Glutamatergic neuron (in vitro differentiated cells): ENCODE measurements at regions not wholly inside any gene's neighbourhood (a gene's known extent, or its start where the extent isn't known, plus 50 kb on each side); places are given as distances from the start of the nearest gene placed in this dataset.

Experiments
- DNase-seq: peaks from one replicate; pipeline ENCODE4 v3.0.0; 2022
- H3K27ac Mint-ChIP-seq: one replicate; pipeline ENCODE4 v1.8.0; 2020; ENCODE audit warnings: mild to moderate bottlenecking, mixed read lengths, inconsistent platforms; ENCODE audit not compliant: unreplicated experiment
- H3K27me3 Mint-ChIP-seq: one replicate; pipeline ENCODE4 v1.8.0; 2020; ENCODE audit warnings: mild to moderate bottlenecking, moderate library complexity, mixed read lengths, inconsistent platforms; ENCODE audit not compliant: unreplicated experiment
- H3K36me3 Mint-ChIP-seq: one replicate; pipeline ENCODE4 v1.8.0; 2020; ENCODE audit warnings: mild to moderate bottlenecking, mixed read lengths, inconsistent platforms; ENCODE audit not compliant: unreplicated experiment
- H3K4me1 Mint-ChIP-seq: one replicate; pipeline ENCODE4 v1.8.0; 2020; ENCODE audit warnings: mild to moderate bottlenecking, low read depth, mixed read lengths, inconsistent platforms; ENCODE audit not compliant: unreplicated experiment
- H3K4me3 Mint-ChIP-seq: one replicate; pipeline ENCODE4 v1.8.0; 2020; ENCODE audit warnings: mild to moderate bottlenecking, mixed read lengths, inconsistent platforms; ENCODE audit not compliant: unreplicated experiment
- H3K9me3 Mint-ChIP-seq: one replicate; pipeline ENCODE4 v1.8.0; 2020; ENCODE audit warnings: mild to moderate bottlenecking, moderate library complexity, mixed read lengths, inconsistent platforms; ENCODE audit not compliant: unreplicated experiment
- CTCF ChIP-seq: fragments of 200-600 bp; sonication (generic); IDR thresholded peaks from one replicate; pipeline ENCODE4 v1.5.0; 2021; ENCODE audit not compliant: partially characterized antibody, unreplicated experiment

- H3K27me3 Mint-ChIP-seq, result no peaks in the 10 kb centered on the region
- H3K9me3 Mint-ChIP-seq, result no peaks in the 10 kb centered on the region
- peaks cover 8% of the 10 kb centered on the region for H3K4me1 Mint-ChIP-seq
Observed at GRCh38 chr16:50946606-50947005, 204.5 kb downstream of the SALL1 start.

GRCh38 chr16:50946098-50946497 is 204.2 kb downstream of the CYLD start:
- TF ChIP-seq CTCF, result no peak
- Mint-ChIP-seq H3K4me3 (no peak overlapping the region), H3K27me3 (no peaks in the 10 kb centered on the region), H3K9me3 (no peaks in the 10 kb centered on the region), H3K36me3 (no peaks in the 10 kb centered on the region), H3K4me1 (peaks cover 9% of the 10 kb centered on the region), H3K27ac (no peak overlapping the region)
- DNase-seq, result no peak

More at GRCh38 chr16:50946606-50947005, 204.5 kb downstream of the SALL1 start:
- Mint-ChIP-seq H3K4me3 (no peak overlapping the region), H3K36me3 (no peaks in the 10 kb centered on the region), H3K27ac (no peak overlapping the region)
- TF ChIP-seq CTCF, result no peak
- no peak for DNase-seq

GRCh38 chr16:50945171-50945570 is 203.3 kb downstream of the CYLD start:
- H3K27me3 Mint-ChIP-seq, result no peaks in the 10 kb centered on the region
- H3K9me3 Mint-ChIP-seq, result no peaks in the 10 kb centered on the region
- H3K4me1 Mint-ChIP-seq, result peaks cover 12% of the 10 kb centered on the region
- H3K4me3 Mint-ChIP-seq, result no peak overlapping the region
- no peak overlapping the region for H3K27ac Mint-ChIP-seq
- TF ChIP-seq CTCF, result no peak
- H3K36me3 Mint-ChIP-seq, result no peaks in the 10 kb centered on the region
- no peak for DNase-seq

GRCh38 chr16:50944436-50944835 is 202.6 kb downstream of the CYLD start:
- DNase-seq, result no peak
- TF ChIP-seq CTCF, result no peak
- no peak overlapping the region for H3K4me3 Mint-ChIP-seq
- H3K27me3 Mint-ChIP-seq, result no peaks in the 10 kb centered on the region
- H3K9me3 Mint-ChIP-seq, result no peaks in the 10 kb centered on the region
- no peak overlapping the region for H3K27ac Mint-ChIP-seq
- peaks cover 12% of the 10 kb centered on the region for H3K4me1 Mint-ChIP-seq
- H3K36me3 Mint-ChIP-seq, result no peaks in the 10 kb centered on the region

- no peak for DNase-seq
- no peaks in the 10 kb centered on the region for H3K27me3 Mint-ChIP-seq
- H3K27ac Mint-ChIP-seq, result no peak overlapping the region
- H3K36me3 Mint-ChIP-seq, result no peaks in the 10 kb centered on the region
- H3K9me3 Mint-ChIP-seq, result no peaks in the 10 kb centered on the region
- no peak overlapping the region for H3K4me3 Mint-ChIP-seq
- H3K4me1 Mint-ChIP-seq, result peaks cover 12% of the 10 kb centered on the region
- TF ChIP-seq CTCF, result no peak
Observed at GRCh38 chr16:50944033-50944432, 202.1 kb downstream of the CYLD start.
